ENCODE measurements at regions not wholly inside any gene's neighbourhood (a gene's known extent, or its start where the extent isn't known, plus 50 kb on each side); places are given as distances from the start of the nearest gene placed in this dataset.
"Not testable (repeated sequence)": the region's sequence is repeated elsewhere in the genome, so short reads cannot be mapped to it uniquely, and the experiment has no call there.

DNA sequence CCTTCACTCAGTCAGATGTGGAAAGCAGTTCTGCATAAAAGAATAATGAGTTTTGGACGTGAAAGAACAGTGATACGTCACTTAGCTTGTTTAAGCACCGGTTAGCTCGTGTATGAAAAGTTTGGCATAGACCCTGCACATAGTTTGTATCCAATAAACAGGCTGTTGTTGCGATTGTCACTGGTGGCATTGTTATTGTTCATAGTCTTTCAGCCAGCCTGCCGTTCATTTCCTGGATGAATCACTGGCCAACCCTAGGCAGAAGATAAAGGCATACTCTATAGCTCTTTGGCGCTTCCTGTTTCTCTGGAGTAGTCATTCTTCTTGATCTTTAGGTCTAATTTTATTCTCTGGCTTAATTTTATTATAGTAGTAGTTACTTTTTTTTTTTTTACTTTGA, 57.8 kb upstream of the ANKRD30A start:
- intact Hi-C loops (cut with DNase I), result no loop called here
- Histone ChIP-seq H3K9me3 (no peaks in the 10 kb centered on the region), H3K36me3 (no peaks in the 10 kb centered on the region), H3K27me3 (no peaks in the 10 kb centered on the region), H3K27ac (no peak overlapping the region), H3K4me3 (no peak overlapping the region), H3K4me1 (no peaks in the 10 kb centered on the region)
- no peak for DNase-seq (ENCODE audit: low spot score in 2 of 2)
- no peak for TF ChIP-seq CTCF (IDR thresholded peaks at IDR 0.05)

GRCh38 chr10:37062296-37062695, 63.1 kb upstream of the ANKRD30A start:
- H3K36me3 ChIP-seq; H3K27ac ChIP-seq; DNase-seq (ENCODE audit: low spot score in 2 of 2); H3K9me3 ChIP-seq; H3K27me3 ChIP-seq; intact Hi-C loops (cut with DNase I); H3K4me1 ChIP-seq; H3K4me3 ChIP-seq: not testable (repeated sequence)

DNA sequence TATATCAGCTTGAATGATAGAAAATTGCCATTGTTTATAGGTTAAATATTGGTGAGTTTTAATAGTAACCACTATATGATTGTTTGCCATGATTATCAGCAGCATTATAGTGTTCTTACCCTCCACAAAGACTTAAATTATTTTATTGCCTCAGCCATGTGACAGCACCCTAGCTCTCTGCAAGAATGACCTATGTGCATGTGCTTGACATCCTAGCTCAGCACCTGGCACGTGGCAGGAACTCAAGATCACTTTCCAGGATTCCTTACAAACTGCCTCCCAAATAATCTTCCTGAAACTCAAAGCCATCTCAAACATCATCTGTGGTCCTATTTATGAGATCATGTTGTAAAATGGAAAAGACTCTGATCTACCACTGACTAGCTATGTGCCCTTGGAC, 68.1 kb upstream of the ANKRD30A start:
- no peak for DNase-seq (ENCODE audit: low spot score in 2 of 2)
- Histone ChIP-seq H3K36me3 (no peaks in the 10 kb centered on the region), H3K4me3 (no peak overlapping the region), H3K9me3 (no peaks in the 10 kb centered on the region), H3K4me1 (no peaks in the 10 kb centered on the region), H3K27ac (no peak overlapping the region), H3K27me3 (no peaks in the 10 kb centered on the region)
- TF ChIP-seq CTCF (IDR thresholded peaks at IDR 0.05), result no peak
- intact Hi-C loops (cut with DNase I), result no loop called here

GRCh38 chr10:37053476-37053875, 71.9 kb upstream of the ANKRD30A start:
- intact Hi-C loops (cut with DNase I), result no loop called here
- no peak overlapping the region for H3K27ac ChIP-seq
- H3K36me3 ChIP-seq, result no peaks in the 10 kb centered on the region
- no peaks in the 10 kb centered on the region for H3K4me1 ChIP-seq
- no peak for DNase-seq (ENCODE audit: low spot score in 2 of 2)
- no peak overlapping the region for H3K4me3 ChIP-seq
- peaks cover 3 to 6% of the 10 kb centered on the region in 2 donors for H3K9me3 ChIP-seq
- no peaks in the 10 kb centered on the region for H3K27me3 ChIP-seq
- no peak for TF ChIP-seq CTCF (IDR thresholded peaks at IDR 0.05)

DNA sequence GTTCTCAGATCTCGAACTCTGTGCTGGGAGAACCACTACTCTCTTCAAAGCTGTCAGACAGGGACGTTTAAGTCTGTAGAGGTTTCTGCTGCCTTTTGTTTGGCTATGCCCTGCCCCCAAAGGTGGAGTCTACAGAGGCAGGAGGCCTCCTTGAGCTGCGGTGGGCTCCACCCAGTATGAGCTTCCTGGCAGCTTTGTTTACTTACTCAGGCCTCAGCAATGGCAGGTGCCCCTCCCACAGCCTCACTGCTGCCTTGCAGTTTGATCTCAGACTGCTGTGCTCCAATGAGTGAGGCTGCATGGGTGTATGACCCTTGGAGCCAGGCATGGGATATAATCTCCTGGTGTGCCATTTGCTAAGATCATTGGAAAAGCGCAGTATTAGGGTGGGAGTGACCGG, 75.4 kb upstream of the ANKRD30A start:
- H3K9me3 ChIP-seq, result peaks cover 3 to 13% of the 10 kb centered on the region in 2 donors
- H3K4me1 ChIP-seq; H3K27ac ChIP-seq; H3K36me3 ChIP-seq; DNase-seq (ENCODE audit: low spot score in 2 of 2); intact Hi-C loops (cut with DNase I); H3K27me3 ChIP-seq; H3K4me3 ChIP-seq: not testable (repeated sequence)

DNA sequence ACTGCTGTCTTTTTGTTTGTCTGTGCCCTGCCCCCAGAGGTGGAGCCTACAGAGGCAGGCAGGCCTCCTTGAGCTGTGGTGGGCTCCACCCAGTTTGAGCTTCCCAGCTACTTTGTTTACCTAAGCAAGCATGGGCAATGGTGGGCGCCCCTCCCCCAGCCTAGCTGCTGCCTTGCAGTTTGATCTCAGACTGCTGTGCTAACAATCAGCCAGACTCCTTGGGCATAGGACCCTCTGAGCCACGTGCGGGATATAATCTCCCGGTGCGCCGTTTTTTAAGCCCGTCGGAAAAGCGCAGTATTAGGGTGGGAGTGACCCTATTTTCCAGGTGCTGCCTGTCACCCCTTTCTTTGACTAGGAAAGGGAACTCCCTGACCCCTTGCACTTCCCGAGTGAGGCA, 81.1 kb upstream of the ANKRD30A start:
- H3K27me3 ChIP-seq; DNase-seq (ENCODE audit: low spot score in 2 of 2); H3K36me3 ChIP-seq; H3K27ac ChIP-seq; intact Hi-C loops (cut with DNase I); H3K4me3 ChIP-seq; H3K9me3 ChIP-seq; H3K4me1 ChIP-seq: not testable (repeated sequence)

DNA sequence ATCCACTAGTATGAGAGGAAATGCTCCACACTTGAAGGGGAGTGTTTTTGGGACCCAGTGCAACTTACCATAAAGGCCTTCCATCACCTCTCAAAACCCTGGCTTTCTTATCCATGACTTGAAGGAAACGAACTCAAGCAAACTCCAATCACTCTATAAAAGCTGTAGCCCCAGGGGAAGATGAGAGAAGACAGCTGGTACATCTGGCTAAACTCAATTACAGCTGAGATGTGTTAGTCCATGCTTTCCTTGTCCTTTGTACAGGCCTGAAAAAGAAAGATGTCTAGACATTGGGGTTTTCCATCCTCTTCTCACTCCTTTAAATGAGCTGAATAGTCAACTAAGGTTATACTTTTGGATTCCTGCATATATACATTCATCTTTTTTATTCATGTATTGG, 89.5 kb upstream of the ANKRD30A start:
- Histone ChIP-seq H3K27me3 (no peaks in the 10 kb centered on the region), H3K27ac (no peak overlapping the region), H3K4me1 (no peaks in the 10 kb centered on the region), H3K9me3 (no peaks in the 10 kb centered on the region), H3K4me3 (no peak overlapping the region), H3K36me3 (no peaks in the 10 kb centered on the region)
- DNase-seq (ENCODE audit: low spot score in 2 of 2), result no peak
- no peak for TF ChIP-seq CTCF (IDR thresholded peaks at IDR 0.05)
- intact Hi-C loops (cut with DNase I), result no loop called here

Data from ascending aorta (tissue), 2 donors.